ENCODE measurements at regions not wholly inside any gene's neighbourhood (a gene's known extent, or its start where the extent isn't known, plus 50 kb on each side); places are given as distances from the start of the nearest gene placed in this dataset.
"Not testable (repeated sequence)": the region's sequence is repeated elsewhere in the genome, so short reads cannot be mapped to it uniquely, and the experiment has no call there.

- no peak for DNase-seq
Measured at GRCh38 chr21:28636752-28637691, 355.7 kb downstream of the LTN1 start.

- no peak for DNase-seq
Measured at GRCh38 chr21:28635541-28635940, 357.1 kb downstream of the LTN1 start.

- no peak for DNase-seq
Measured at GRCh38 chr21:28633839-28634555, 358.7 kb downstream of the LTN1 start.

DNA sequence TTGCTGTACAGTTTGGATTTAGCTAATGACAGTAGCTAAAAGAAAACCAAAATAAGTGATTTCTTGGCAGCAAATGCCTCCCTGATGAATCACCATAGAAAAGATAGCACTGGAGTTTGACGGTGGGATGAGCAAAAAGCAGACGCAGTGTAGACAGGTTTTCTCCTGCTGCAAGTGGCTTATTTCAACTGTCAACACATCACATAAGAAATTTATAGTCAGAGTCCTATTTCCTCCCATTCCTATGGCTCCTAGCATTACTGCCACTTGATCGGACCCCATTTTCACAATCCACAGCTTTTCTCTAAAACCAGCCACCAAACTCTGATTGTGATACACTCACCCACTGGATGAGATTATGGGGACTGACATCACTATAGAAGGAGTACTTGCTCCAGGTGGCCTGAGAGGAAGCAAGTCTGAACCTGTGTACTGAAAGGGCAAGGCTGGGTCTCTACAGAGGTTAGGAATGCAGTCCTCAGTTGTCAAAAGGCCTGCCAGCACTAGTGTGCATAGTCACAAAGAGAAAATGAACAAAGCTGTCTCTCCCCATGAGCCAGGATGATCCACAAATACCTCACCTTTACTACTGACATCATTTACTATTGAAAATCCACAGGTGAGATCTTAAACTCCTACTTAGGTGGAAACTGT, 359.8 kb downstream of the LTN1 start:
- DNase-seq, result no peak

DNA sequence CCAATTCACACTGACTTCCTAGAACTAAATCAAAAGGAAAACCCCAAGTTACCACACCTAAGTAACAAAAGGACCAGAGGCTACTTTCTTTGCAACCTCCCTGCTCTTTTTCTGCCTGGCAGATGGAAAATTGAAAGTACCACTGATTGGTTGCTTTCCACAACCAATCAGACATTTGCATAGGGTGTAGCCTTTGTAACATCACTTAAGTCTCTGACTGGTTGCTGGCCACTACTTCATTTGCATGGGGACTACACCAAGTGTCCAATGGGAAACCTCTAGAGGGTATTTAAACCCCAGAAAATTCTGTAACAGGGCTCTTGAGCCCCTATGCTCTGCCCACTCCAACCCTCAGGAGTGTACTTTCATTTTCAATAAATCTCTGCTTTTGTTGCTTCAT, 365.0 kb downstream of the LTN1 start:
- DNase-seq, result no peak

- no peak for DNase-seq
Measured at GRCh38 chr21:28627261-28627660, 365.4 kb downstream of the LTN1 start.

- no peak for DNase-seq
Measured at GRCh38 chr21:28624626-28625025, 368.1 kb downstream of the LTN1 start.

- DNase-seq, result no peak
Measured at GRCh38 chr21:28617300-28617699, 375.4 kb downstream of the LTN1 start.

- no peak for DNase-seq
Measured at GRCh38 chr21:28615276-28615675, 377.4 kb downstream of the LTN1 start.

DNA sequence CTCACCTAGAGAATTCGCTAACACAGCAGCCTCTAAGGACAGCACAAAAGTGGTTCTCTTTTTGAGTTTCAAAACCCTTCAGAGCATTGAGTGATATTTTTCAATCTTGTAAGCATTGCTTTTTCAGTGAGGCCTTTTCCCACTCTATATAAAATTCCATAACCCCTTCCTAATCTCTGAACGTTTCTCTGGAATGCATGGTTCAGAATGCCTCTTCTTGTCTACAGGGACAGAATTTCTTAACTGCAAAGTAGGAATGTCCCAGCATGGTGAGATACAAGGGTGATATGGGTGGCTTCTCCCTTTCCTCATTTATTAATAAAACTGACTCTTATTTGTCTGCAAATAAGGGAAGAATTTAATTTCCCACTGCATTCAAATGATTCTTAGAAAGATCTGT, 377.9 kb downstream of the LTN1 start:
- DNase-seq, result no peak

DNA sequence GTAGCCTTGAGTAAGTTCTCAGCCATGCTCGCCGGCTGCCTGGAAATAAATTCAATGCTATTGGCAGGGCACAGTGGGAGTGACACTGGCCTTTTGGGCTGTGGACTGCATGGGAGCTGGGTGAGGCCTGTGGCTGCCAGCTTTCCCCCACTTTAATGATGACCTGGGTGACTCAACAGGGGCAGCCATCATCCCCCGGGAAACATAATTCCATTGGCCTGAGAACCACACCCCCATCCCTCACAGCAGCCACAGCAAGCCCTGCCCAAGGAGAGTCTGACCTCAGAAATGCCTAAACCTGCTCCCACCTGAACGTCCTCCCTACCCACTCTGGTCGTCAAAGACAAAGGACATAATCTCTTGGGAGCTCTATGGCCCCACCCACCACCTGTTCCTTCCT, 384.0 kb downstream of the LTN1 start:
- DNase-seq, result no peak

GRCh38 chr21:28607545-28607944, 385.1 kb downstream of the LTN1 start:
- no peak for DNase-seq

GRCh38 chr21:28604946-28605537, 387.6 kb downstream of the LTN1 start:
- no peak for DNase-seq

DNA sequence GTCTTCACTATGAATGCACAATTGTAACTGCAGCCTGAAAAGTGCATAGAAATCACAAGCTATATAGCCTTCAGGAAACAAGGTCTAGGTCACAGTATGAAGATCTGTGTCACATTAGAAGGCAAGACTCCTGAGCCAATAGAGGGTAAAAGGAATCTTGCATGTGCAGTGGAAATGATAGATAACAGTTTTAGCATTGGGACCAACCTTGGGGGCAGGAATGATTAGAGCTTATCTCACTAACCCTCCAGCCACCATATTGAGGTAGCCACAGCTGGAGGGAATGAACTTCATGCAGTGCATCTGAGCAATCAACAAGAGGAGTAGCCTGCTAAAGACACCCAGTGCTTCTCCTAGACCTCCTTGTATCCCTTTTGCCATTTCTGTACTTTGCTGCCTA, 390.1 kb downstream of the LTN1 start:
- no peak for DNase-seq

DNA sequence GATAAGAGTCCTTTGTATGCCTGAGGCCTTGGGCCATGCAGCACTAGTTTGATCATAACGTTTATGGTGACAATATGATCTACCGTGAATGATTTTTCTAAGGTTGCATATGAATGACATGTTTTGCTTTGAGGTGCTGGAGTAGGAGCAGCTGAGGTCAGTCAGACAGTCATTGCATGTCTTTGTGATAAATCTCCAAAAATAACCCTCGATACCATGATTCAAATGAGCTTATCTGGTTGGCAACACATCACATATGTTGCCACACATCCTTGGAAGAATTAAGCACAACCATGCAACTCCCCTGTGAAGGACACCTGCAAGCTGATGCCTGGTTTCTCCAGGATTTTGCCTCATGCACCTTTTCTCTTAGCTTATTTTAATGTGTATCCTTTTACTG, 394.5 kb downstream of the LTN1 start:
- DNase-seq, result no peak

- DNase-seq, result no peak
Measured at GRCh38 chr21:28592205-28592865, 400.3 kb downstream of the LTN1 start.

GRCh38 chr21:28590676-28591075, 402.0 kb downstream of the LTN1 start:
- DNase-seq, result no peak

DNA sequence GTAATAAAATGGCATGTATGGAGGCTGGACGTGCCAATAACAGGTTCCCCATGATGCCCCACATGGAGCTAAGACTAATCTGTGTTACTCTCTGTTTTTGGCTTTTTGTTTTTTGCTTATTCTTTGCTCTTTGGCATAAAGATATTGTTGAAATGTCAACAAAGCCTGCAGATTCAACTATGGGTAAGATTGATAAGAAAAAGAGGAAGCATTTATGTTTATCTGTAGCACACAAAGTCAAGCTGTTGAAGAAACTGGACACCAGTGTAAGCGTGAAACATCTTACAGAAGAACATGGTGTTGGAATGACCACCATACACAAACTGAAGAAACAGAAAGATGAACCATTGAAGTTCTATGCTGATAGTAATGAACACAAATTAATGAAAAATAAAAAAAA, 402.7 kb downstream of the LTN1 start:
- DNase-seq, result no peak

DNA sequence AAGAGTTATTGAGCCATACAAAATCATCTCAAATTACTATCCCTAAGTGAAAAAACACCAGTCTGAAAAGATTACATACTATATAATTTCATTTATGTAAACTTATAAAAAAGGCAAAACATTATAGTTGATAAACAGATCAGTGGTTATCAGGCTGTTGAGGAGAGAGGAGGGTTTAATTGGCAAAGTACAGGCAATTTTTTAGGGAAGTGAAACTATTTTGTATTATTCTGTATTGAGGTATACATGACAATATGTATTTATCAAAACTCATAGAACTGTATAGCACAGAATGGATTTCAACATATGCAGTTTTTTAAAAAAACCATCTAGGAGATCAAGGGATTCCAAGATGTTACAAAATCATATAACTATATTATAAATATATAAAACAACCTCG, 403.7 kb downstream of the LTN1 start:
- no peak for DNase-seq

DNA sequence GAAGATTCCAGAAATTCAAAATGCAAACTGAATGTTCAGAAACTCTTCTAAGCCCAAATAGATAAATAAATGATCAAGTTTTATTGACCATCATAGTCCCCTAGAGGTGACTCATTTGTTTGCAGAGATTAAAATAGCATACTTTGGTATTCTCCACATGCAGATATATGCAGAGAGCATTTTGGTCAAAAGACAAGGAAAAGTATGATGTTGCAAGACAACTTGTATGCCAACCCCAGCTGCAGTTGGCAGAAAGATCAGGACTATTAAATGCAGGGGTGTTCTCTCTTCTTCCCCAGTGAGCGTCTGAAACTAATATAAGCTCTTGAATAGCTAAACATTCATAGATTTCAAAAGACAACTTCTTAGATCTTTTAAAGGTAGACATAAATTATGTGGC, 404.9 kb downstream of the LTN1 start:
- no peak for DNase-seq

GRCh38 chr21:28581976-28582375, 410.7 kb downstream of the LTN1 start:
- no peak for DNase-seq

GRCh38 chr21:28581311-28581731, 411.4 kb downstream of the LTN1 start:
- not testable (repeated sequence) for DNase-seq

DNA sequence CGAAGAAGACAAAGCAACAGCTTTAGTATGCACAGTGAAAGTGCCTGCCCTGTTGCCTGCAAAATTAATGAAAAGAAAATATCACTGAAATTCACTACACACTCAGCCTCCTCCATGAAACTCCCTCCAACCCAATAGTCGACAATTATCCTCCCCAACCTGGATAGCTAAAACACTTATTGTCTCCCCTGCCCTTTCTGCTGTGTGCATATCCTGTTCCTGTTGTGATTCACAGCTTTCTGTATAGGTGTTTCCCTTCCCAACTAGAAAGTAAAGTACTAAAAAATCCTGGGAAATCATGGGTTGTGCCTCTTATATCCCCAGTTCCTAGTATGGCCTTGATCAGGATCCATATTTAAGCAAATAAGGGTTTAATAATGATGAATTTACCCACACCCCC, 412.1 kb downstream of the LTN1 start:
- DNase-seq, result no peak

Data from CD4-positive, alpha-beta T cell treated with Interferon gamma for 1 hour (primary cell).